ENCODE measurements at regions not wholly inside any gene's neighbourhood (a gene's known extent, or its start where the extent isn't known, plus 50 kb on each side); places are given as distances from the start of the nearest gene placed in this dataset.

- no peak for DNase-seq
Observed at GRCh38 chr4:20456407-20456806, 204.7 kb downstream of the SLIT2 start.

- no peak for DNase-seq
Observed at GRCh38 chr4:20462426-20463175, 210.9 kb downstream of the SLIT2 start.

- no peak for DNase-seq
Observed at GRCh38 chr4:20463176-20463430, 211.4 kb downstream of the SLIT2 start.

- DNase-seq, result no peak
Observed at GRCh38 chr4:20464381-20464780, 212.7 kb downstream of the SLIT2 start.

GRCh38 chr4:20474119-20474518 lies 222.4 kb downstream of the SLIT2 start:
- DNase-seq, result no peak

GRCh38 chr4:20478412-20478811 lies 221.8 kb upstream of the PACRGL start:
- DNase-seq, result no peak

- DNase-seq, result no peak
Observed at GRCh38 chr4:20480165-20480947, 219.9 kb upstream of the PACRGL start.

- no peak for DNase-seq
Observed at GRCh38 chr4:20483416-20483815, 216.8 kb upstream of the PACRGL start.

GRCh38 chr4:20486433-20486832 lies 213.8 kb upstream of the PACRGL start:
- DNase-seq, result no peak

GRCh38 chr4:20487446-20487845 lies 212.8 kb upstream of the PACRGL start:
- no peak for DNase-seq

GRCh38 chr4:20487852-20488251 lies 212.4 kb upstream of the PACRGL start:
- no peak for DNase-seq

- no peak for DNase-seq
Observed at GRCh38 chr4:20490734-20491133, 209.5 kb upstream of the PACRGL start.

- DNase-seq, result no peak
Observed at GRCh38 chr4:20493761-20494353, 206.4 kb upstream of the PACRGL start.

- no peak for DNase-seq
Observed at GRCh38 chr4:20496068-20496467, 204.2 kb upstream of the PACRGL start.

GRCh38 chr4:20504146-20504545 lies 196.1 kb upstream of the PACRGL start:
- DNase-seq, result no peak

GRCh38 chr4:20505927-20506326 lies 194.3 kb upstream of the PACRGL start:
- no peak for DNase-seq

- DNase-seq, result no peak
Observed at GRCh38 chr4:20506827-20507226, 193.4 kb upstream of the PACRGL start.

GRCh38 chr4:20509315-20509714 lies 190.9 kb upstream of the PACRGL start:
- no peak for DNase-seq

GRCh38 chr4:20512033-20512792 lies 188.0 kb upstream of the PACRGL start:
- no peak for DNase-seq

GRCh38 chr4:20512985-20513384 lies 187.3 kb upstream of the PACRGL start:
- no peak for DNase-seq

GRCh38 chr4:20520901-20521300 lies 179.4 kb upstream of the PACRGL start:
- DNase-seq, result no peak

GRCh38 chr4:20528508-20528907 lies 171.8 kb upstream of the PACRGL start:
- no peak for DNase-seq

- DNase-seq, result no peak
Observed at GRCh38 chr4:20529691-20530090, 170.6 kb upstream of the PACRGL start.
